Immature natural killer cell (primary cell): ENCODE measurements at regions not wholly inside any gene's neighbourhood (a gene's known extent, or its start where the extent isn't known, plus 50 kb on each side); places are given as distances from the start of the nearest gene placed in this dataset.

Experiments used
- DNase-seq, 3 donors: peaks; one replicate each; pipeline ENCODE4 v3.0.0; 2022; ENCODE audit warnings: mixed read lengths in 1 of 3
- H3K27ac Mint-ChIP-seq, 6 donors: one replicate each; pipeline ENCODE4 v1.8.0; 2020; ENCODE audit warnings: mixed read lengths in 6 of 6, mild to moderate bottlenecking in 5 of 6, inconsistent platforms in 4 of 6, moderate library complexity in 3 of 6
- H3K27me3 Mint-ChIP-seq, 3 donors: one replicate each; pipeline ENCODE4 v1.8.0; 2020 to 2021; ENCODE audit warnings: low read depth in 3 of 3, mild to moderate bottlenecking in 3 of 3, mixed read lengths in 3 of 3, moderate library complexity in 3 of 3, inconsistent platforms in 1 of 3
- H3K36me3 Mint-ChIP-seq, 3 donors: one replicate each; pipeline ENCODE4 v1.8.0; 2020; ENCODE audit warnings: mixed read lengths in 3 of 3, inconsistent platforms in 2 of 3, mild to moderate bottlenecking in 2 of 3
- H3K4me1 Mint-ChIP-seq, 2 donors: one replicate each; pipeline ENCODE4 v1.8.0; 2020; ENCODE audit warnings: inconsistent platforms in 2 of 2, mild to moderate bottlenecking in 2 of 2, mixed read lengths in 2 of 2, moderate library complexity in 1 of 2
- H3K4me3 Mint-ChIP-seq, 5 donors: one replicate each; pipeline ENCODE4 v1.8.0; 2020; ENCODE audit warnings: mild to moderate bottlenecking in 5 of 5, mixed read lengths in 5 of 5, inconsistent platforms in 3 of 5, moderate library complexity in 3 of 5
- H3K9me3 Mint-ChIP-seq, 6 donors: one replicate each; pipeline ENCODE4 v1.8.0; 2020; ENCODE audit warnings: mild to moderate bottlenecking in 6 of 6, mixed read lengths in 6 of 6, inconsistent platforms in 4 of 6, moderate library complexity in 3 of 6

DNA sequence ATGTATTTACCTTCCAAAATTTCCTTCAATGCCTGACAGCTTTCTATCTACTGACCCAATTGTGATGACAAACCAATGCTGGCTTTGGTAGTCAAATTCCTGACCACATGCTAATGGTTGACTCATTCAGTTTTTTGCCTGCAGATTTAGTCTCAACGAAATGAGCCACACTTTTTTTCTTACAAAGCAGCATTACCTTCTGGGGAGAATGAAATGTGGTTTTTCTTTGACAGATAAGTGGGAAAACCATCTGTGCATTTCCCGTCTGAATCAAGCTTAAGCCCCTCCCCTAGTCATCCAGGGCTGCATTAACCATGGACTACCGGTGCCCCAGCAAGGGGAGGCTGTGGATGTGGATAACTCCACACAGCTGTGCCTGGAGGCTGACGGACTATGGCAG, 99.6 kb upstream of the TAF11L2 start:
- Mint-ChIP-seq H3K36me3 (peaks cover 0 to 4% (median 0%) of the 10 kb centered on the region in 3 donors), H3K27me3 (peaks cover 0 to 2% (median 1%) of the 10 kb centered on the region in 3 donors), H3K27ac (no peak overlapping the region), H3K9me3 (peaks cover 5 to 55% (median 15%) of the 10 kb centered on the region in 6 donors), H3K4me3 (no peak overlapping the region), H3K4me1 (no peaks in the 10 kb centered on the region)
- no peak for DNase-seq

DNA sequence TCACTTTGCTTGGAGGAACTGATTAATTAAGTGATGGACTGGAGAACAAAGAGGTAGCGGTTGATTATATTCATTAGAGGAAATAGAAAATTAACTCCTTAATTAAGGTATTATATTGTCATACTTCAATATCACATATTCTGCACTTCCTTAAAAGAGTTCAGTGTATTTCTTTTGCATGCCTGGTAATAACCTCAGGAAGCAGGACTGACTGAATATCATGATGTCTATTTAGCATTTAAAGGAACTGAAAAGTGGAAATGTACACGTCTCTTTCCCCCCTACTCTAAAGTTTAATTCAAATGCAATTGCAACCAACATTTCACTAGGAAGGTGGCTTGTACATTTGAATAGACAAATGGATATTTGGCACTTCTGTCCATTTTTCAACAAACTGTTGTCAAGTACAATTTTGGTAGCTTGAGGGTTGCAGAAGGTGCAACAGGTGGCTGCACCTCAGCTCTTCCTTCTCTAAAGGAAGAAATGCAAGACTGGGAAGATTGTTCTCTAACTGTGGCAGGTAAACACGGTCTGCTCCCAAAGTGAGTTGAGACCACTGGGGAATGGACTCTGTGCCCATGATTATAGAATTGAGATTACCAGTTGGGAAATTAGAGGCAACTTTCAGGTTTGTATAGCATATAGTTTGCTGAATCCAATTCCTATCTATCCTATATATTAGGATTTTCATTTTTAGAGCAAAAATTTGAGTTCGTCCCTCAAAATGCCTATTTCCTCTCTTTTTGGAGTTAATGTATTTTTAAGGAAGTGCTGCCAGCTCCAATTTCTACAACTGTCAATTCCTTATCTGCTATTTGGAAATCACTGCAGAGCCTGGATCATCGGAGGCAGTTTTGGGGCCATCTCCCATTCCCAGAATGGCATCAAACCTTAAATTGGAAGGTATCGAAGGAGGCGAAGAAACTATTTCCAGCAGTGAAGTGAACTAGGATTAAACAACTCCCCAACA, 98.9 kb upstream of the TAF11L2 start:
- no peak for DNase-seq
- Mint-ChIP-seq H3K27ac (no peak overlapping the region), H3K9me3 (peaks cover 4 to 60% (median 16%) of the 10 kb centered on the region in 6 donors), H3K36me3 (peaks cover 0 to 2% (median 0%) of the 10 kb centered on the region in 3 donors), H3K27me3 (peaks cover 1 to 2% (median 1%) of the 10 kb centered on the region in 3 donors), H3K4me3 (no peak overlapping the region), H3K4me1 (no peaks in the 10 kb centered on the region)

GRCh38 chr5:17399931-17400330, 98.1 kb upstream of the TAF11L2 start:
- Mint-ChIP-seq H3K27ac (no peak overlapping the region), H3K9me3 (peaks cover 3 to 53% (median 13%) of the 10 kb centered on the region in 6 donors), H3K36me3 (no peaks in the 10 kb centered on the region), H3K27me3 (peaks cover 1 to 3% (median 2%) of the 10 kb centered on the region in 3 donors), H3K4me3 (no peak overlapping the region), H3K4me1 (no peaks in the 10 kb centered on the region)
- no peak for DNase-seq

- Mint-ChIP-seq H3K27me3 (peaks cover 1 to 3% (median 2%) of the 10 kb centered on the region in 3 donors), H3K36me3 (no peaks in the 10 kb centered on the region), H3K27ac (no peak overlapping the region), H3K4me1 (no peaks in the 10 kb centered on the region), H3K9me3 (peaks cover 3 to 53% (median 13%) of the 10 kb centered on the region in 6 donors), H3K4me3 (no peak overlapping the region)
- DNase-seq: no peak
Measured at GRCh38 chr5:17400724-17401469, 97.1 kb upstream of the TAF11L2 start.

DNA sequence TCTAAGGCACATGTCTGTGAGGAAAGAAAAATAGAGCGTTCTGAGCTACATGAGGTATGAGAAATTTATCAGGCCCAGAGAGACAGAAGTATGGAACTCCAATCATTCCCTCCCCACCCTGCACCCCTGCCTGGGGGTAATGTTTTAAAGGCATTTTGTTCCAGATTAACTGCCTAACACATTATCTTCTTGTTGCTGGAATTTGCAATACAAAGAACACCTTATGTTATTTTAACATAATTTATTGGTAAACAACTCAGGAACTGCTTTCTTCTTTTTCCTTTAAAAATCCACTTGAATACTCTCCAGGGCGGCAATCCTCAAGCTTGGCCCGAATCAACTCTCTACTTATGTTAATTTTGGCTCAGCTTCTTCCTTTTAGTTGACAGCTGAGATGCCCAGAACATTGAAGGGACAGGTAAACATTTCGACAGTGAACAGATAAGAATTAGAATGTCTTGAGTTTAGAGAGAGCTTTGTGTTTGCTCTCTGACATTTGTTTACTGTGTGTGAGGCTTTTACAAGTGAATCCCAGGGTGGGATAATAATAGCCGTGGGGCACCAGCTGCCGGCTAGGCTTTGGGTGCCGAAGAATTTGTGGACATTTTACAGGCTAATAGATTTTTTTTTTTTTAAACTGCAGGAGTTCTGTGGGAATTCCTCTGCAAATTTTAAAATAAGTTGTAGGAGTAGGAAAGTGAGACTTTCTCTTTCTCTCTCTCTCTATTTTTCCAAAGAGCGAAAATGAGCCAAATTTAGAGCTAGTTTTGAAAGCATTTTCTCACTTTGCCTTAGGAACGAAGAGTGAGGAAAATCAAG, 96.4 kb upstream of the TAF11L2 start:
- Mint-ChIP-seq H3K4me1 (no peaks in the 10 kb centered on the region), H3K4me3 (no peak overlapping the region), H3K27me3 (peaks cover 1 to 3% (median 2%) of the 10 kb centered on the region in 3 donors), H3K27ac (no peak overlapping the region), H3K36me3 (no peaks in the 10 kb centered on the region), H3K9me3 (peaks cover 3 to 45% (median 12%) of the 10 kb centered on the region in 6 donors)
- no peak for DNase-seq

DNA sequence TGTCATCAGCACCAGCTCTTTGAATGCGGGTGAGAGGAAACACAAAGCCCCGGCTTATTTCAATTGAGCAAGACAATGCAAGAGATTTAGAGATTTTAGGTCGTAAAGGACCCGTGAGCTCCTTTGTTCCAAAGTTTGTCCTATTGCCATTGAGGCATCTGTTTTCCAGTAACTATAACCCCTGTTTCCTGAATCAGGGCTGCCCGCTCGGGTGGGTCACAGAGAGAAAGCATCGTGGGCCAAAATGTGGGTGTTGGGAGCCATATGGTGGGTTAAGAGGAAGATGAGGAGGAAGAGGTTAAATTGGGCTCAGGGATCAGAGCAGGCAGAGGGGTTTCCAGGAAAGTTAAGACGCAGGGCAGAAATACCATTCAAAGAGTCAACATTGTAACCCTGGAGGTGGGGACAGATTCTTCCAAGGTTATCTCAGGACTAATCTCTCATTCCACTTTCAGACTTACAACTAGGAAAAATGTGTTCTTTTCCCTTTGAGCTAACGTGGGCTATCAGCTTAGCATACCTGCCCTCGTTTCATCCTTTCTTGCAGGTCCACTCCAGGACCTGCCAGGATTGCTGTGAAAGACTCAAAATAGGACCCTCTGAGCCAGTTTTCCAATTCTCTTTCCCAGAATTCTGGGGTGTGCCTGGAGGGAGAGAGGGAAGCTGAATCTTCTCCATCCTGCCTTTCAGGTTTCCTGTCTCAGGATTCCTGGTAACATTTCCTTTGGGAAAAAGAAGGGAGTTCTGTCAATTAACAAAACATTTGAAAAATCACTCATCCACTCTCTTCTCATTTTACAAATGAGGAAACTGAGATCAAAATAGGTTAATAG, 95.5 kb upstream of the TAF11L2 start:
- peaks cover 1 to 3% (median 2%) of the 10 kb centered on the region in 3 donors for H3K27me3 Mint-ChIP-seq
- H3K36me3 Mint-ChIP-seq: no peaks in the 10 kb centered on the region
- H3K4me3 Mint-ChIP-seq: no peak overlapping the region
- H3K4me1 Mint-ChIP-seq: no peaks in the 10 kb centered on the region
- DNase-seq: no peak
- H3K27ac Mint-ChIP-seq: no peak overlapping the region
- peaks cover 2 to 40% (median 11%) of the 10 kb centered on the region in 6 donors for H3K9me3 Mint-ChIP-seq

DNA sequence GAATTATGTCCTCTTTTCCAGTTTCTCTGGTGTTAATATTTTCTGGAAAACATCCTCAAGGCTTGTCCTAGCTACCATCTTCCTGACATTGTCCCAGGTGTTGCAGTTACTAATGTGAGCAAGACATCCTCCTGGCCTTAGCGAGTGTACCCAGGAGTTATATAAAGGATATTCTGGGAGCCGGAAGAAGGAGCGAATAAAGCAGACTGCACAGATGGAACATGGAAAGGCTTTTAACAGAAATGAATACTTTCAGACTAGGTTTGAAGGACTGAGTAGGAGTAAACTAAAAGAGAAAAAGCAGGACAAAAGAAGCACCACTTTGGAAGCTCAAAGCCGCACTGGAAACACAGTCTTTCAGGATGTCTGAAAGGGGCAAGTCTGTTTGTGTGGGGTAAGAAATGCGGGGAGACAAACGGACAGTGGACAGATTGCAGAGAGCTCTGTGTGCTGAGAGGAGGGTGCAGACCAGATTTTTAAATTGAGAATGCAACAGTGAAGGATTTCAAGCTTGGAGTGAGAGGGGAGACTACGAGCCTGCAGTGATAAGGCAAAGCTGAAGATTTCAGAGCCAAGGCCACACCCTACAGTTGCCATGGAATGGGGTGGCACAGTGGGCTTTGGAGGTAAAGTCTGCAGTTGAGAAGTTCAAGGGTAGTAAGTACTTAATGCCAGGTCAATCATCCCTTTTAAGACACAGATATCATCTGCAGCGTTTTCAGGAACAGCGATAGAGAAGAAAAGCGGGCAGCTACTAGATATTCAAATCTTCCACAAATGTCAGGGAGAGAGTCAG, 94.1 kb upstream of the TAF11L2 start:
- H3K4me1 Mint-ChIP-seq: no peaks in the 10 kb centered on the region
- H3K27me3 Mint-ChIP-seq: peaks cover 1 to 3% (median 2%) of the 10 kb centered on the region in 3 donors
- H3K9me3 Mint-ChIP-seq: peaks cover 0 to 29% (median 10%) of the 10 kb centered on the region in 6 donors
- no peak overlapping the region for H3K27ac Mint-ChIP-seq
- H3K36me3 Mint-ChIP-seq: no peaks in the 10 kb centered on the region
- no peak overlapping the region for H3K4me3 Mint-ChIP-seq
- no peak for DNase-seq

GRCh38 chr5:17405976-17406375, 92.1 kb upstream of the TAF11L2 start:
- peaks cover 0 to 13% (median 7%) of the 10 kb centered on the region in 6 donors for H3K9me3 Mint-ChIP-seq
- no peaks in the 10 kb centered on the region for H3K36me3 Mint-ChIP-seq
- peaks cover 0 to 5% (median 3%) of the 10 kb centered on the region in 3 donors for H3K27me3 Mint-ChIP-seq

DNA sequence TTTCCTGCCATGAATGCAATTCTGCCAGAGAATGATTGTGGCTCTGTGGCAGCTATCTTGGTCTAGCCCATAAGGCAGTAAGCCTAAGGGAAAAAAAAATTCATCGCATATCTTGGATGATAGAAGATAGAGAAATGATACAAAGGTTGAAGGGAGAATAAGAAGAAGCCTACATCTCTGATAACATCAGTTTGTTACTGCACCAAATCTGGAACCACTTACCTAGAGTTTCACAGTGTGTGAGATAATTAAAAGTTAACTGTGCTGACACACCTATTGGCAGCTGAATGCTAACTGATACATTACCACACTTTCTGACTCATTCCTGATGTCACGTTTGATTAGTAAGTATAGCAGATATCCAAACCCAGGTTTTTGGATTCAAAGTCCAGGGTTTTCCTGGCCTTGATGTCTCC, 91.6 kb upstream of the TAF11L2 start:
- peaks cover 0 to 10% (median 6%) of the 10 kb centered on the region in 6 donors for H3K9me3 Mint-ChIP-seq

More at GRCh38 chr5:17405976-17406375, 92.1 kb upstream of the TAF11L2 start:
- H3K27ac Mint-ChIP-seq: no peak overlapping the region
- H3K4me1 Mint-ChIP-seq: no peaks in the 10 kb centered on the region
- DNase-seq: no peak
- no peak overlapping the region for H3K4me3 Mint-ChIP-seq

DNA sequence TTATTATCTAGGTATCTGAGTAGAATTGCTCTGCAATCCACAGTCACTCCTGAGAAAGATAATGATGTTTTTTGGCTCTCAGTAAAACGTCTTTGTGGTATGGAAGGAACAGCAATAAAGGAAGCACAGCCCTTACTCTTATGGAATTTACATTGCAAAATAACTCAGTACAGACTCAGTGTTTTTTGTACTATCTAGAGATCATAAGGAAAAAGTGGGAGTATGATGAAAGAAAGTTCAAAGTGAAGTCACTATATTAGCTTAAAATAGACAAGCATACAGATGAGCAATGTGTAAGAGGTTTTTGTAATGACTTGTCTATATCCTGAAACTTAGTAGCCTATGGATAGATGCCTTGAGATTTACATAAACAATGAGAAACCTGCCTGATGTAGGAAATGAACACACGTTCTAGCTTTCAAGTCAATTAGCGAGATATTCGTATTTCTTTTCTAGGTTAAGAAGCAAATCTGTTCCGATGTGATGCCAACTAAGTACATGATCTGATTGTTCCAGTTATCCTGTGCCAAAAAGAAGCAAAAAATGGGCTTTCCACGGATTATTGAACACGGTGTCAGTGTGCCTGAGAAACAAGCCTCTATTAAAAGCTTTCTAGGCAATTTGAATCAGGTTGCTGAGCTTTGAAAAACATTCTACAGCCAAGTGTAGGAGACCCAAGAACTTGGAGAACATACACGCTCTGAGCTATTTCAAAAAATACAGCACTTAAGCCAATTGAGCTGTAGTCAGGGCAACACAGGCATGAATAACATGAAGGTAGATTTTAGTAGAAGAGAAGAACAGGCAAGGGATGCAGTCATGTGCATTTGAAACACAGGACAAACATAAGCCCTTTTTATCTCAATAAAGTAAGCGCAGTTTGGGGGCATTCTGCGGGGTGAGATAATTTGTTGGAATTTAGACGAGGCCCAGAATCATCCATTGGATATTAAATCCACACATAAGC, 86.3 kb upstream of the TAF11L2 start:
- no peaks in the 10 kb centered on the region for H3K36me3 Mint-ChIP-seq
- no peak for DNase-seq
- H3K4me3 Mint-ChIP-seq: no peak overlapping the region
- H3K9me3 Mint-ChIP-seq: peaks cover 0 to 17% (median 3%) of the 10 kb centered on the region in 6 donors
- H3K27me3 Mint-ChIP-seq: peaks cover 0 to 3% (median 0%) of the 10 kb centered on the region in 3 donors
- no peak overlapping the region for H3K27ac Mint-ChIP-seq
- no peaks in the 10 kb centered on the region for H3K4me1 Mint-ChIP-seq

More for the DNA sequence above, 91.6 kb upstream of the TAF11L2 start:
- H3K27ac Mint-ChIP-seq: no peak overlapping the region
- no peak overlapping the region for H3K4me3 Mint-ChIP-seq
- no peak for DNase-seq
- H3K27me3 Mint-ChIP-seq: peaks cover 0 to 5% (median 3%) of the 10 kb centered on the region in 3 donors
- H3K36me3 Mint-ChIP-seq: no peaks in the 10 kb centered on the region
- H3K4me1 Mint-ChIP-seq: no peaks in the 10 kb centered on the region
